Fibroblast of peridontal ligament (primary cell): ENCODE measurements at regions not wholly inside any gene's neighbourhood (a gene's known extent, or its start where the extent isn't known, plus 50 kb on each side); places are given as distances from the start of the nearest gene placed in this dataset.
"Not testable (repeated sequence)": the region's sequence is repeated elsewhere in the genome, so short reads cannot be mapped to it uniquely, and the experiment has no call there.

Experiments
- DNase-seq: peaks from one replicate; pipeline ENCODE4 v3.0.0-alpha.2; 2010; ENCODE audit errors: extremely low read depth

GRCh38 chr6:115241373-115241772, 819.3 kb downstream of the FRK start:
- DNase-seq: no peak

GRCh38 chr6:115221198-115221597, 839.5 kb downstream of the FRK start:
- no peak for DNase-seq

- DNase-seq: no peak
Measured at GRCh38 chr6:115220551-115221159, 840.0 kb downstream of the FRK start.

- no peak for DNase-seq
Measured at GRCh38 chr6:115219645-115220044, 841.0 kb downstream of the FRK start.

GRCh38 chr6:115216835-115217234, 843.9 kb downstream of the FRK start:
- no peak for DNase-seq

GRCh38 chr6:115214283-115214682, 846.4 kb downstream of the FRK start:
- no peak for DNase-seq

- DNase-seq: no peak
Measured at GRCh38 chr6:115203381-115203780, 857.3 kb downstream of the FRK start.

GRCh38 chr6:115194981-115195638, 852.3 kb upstream of the HS3ST5 start:
- DNase-seq: no peak

GRCh38 chr6:115191989-115192388, 849.2 kb upstream of the HS3ST5 start:
- DNase-seq: no peak

- DNase-seq: no peak
Measured at GRCh38 chr6:115190534-115190933, 847.7 kb upstream of the HS3ST5 start.

GRCh38 chr6:115175456-115175855, 832.6 kb upstream of the HS3ST5 start:
- DNase-seq: not testable (repeated sequence)

- DNase-seq: not testable (repeated sequence)
Measured at GRCh38 chr6:115165912-115166311, 823.1 kb upstream of the HS3ST5 start.

GRCh38 chr6:115159733-115160132, 816.9 kb upstream of the HS3ST5 start:
- DNase-seq: no peak

GRCh38 chr6:115137910-115138309, 795.1 kb upstream of the HS3ST5 start:
- DNase-seq: no peak

- DNase-seq: no peak
Measured at GRCh38 chr6:115133790-115134189, 791.0 kb upstream of the HS3ST5 start.

- no peak for DNase-seq
Measured at GRCh38 chr6:115131709-115132490, 789.1 kb upstream of the HS3ST5 start.

GRCh38 chr6:115121513-115121912, 778.7 kb upstream of the HS3ST5 start:
- not testable (repeated sequence) for DNase-seq

GRCh38 chr6:115120391-115120790, 777.6 kb upstream of the HS3ST5 start:
- DNase-seq: no peak

- DNase-seq: no peak
Measured at GRCh38 chr6:115091461-115091860, 748.6 kb upstream of the HS3ST5 start.

- no peak for DNase-seq
Measured at GRCh38 chr6:115078555-115078954, 735.7 kb upstream of the HS3ST5 start.

GRCh38 chr6:115071962-115072361, 729.1 kb upstream of the HS3ST5 start:
- DNase-seq: no peak

- DNase-seq: no peak
Measured at GRCh38 chr6:115067690-115068447, 725.0 kb upstream of the HS3ST5 start.
